HG02642 (cell line): ENCODE measurements at regions not wholly inside any gene's neighbourhood (a gene's known extent, or its start where the extent isn't known, plus 50 kb on each side); places are given as distances from the start of the nearest gene placed in this dataset.
"Not testable (repeated sequence)": the region's sequence is repeated elsewhere in the genome, so short reads cannot be mapped to it uniquely, and the experiment has no call there.

Experiments
- ATAC-seq: cut with Tn5 transposase; IDR thresholded peaks from one replicate; pipeline ENCODE4 v1.9.1; 2021; ENCODE audit warnings: mild to moderate bottlenecking; ENCODE audit not compliant: unreplicated experiment, poor library complexity

GRCh38 chr10:42380926-42381547 is 257.3 kb downstream of the ZNF33B start:
- no peak for ATAC-seq

- peak; percentile 100 for ATAC-seq
Measured at GRCh38 chr10:42367532-42368230, 270.7 kb downstream of the ZNF33B start.

GRCh38 chr10:42351745-42352144 is 286.6 kb downstream of the ZNF33B start:
- no peak for ATAC-seq

GRCh38 chr10:42336593-42337337 is 301.6 kb downstream of the ZNF33B start:
- ATAC-seq = not testable (repeated sequence)

- not testable (repeated sequence) for ATAC-seq
Measured at GRCh38 chr10:42335653-42336296, 302.6 kb downstream of the ZNF33B start.

GRCh38 chr10:42304341-42304740 is 334.0 kb downstream of the ZNF33B start:
- ATAC-seq = no peak

GRCh38 chr10:42281896-42282295 is 356.5 kb downstream of the ZNF33B start:
- ATAC-seq = not testable (repeated sequence)

GRCh38 chr10:42269788-42270187 is 368.6 kb downstream of the ZNF33B start:
- not testable (repeated sequence) for ATAC-seq

GRCh38 chr10:42263259-42263658 is 375.1 kb downstream of the ZNF33B start:
- not testable (repeated sequence) for ATAC-seq

GRCh38 chr10:42243002-42243401 is 395.4 kb downstream of the ZNF33B start:
- ATAC-seq = not testable (repeated sequence)

GRCh38 chr10:42242135-42242805 is 396.1 kb downstream of the ZNF33B start:
- ATAC-seq = no peak

- ATAC-seq = not testable (repeated sequence)
Measured at GRCh38 chr10:42236401-42236800, 402.0 kb downstream of the ZNF33B start.

GRCh38 chr10:42235736-42236135 is 402.6 kb downstream of the ZNF33B start:
- not testable (repeated sequence) for ATAC-seq

- not testable (repeated sequence) for ATAC-seq
Measured at GRCh38 chr10:42235241-42235640, 403.1 kb downstream of the ZNF33B start.

GRCh38 chr10:42234506-42234905 is 403.9 kb downstream of the ZNF33B start:
- ATAC-seq = not testable (repeated sequence)

- not testable (repeated sequence) for ATAC-seq
Measured at GRCh38 chr10:42233461-42234206, 404.7 kb downstream of the ZNF33B start.

- ATAC-seq = not testable (repeated sequence)
Measured at GRCh38 chr10:42232955-42233354, 405.4 kb downstream of the ZNF33B start.

- not testable (repeated sequence) for ATAC-seq
Measured at GRCh38 chr10:42230812-42231211, 407.6 kb downstream of the ZNF33B start.

- ATAC-seq = not testable (repeated sequence)
Measured at GRCh38 chr10:42230115-42230514, 408.3 kb downstream of the ZNF33B start.
